HG02623 (cell line): ENCODE measurements at regions not wholly inside any gene's neighbourhood (a gene's known extent, or its start where the extent isn't known, plus 50 kb on each side); places are given as distances from the start of the nearest gene placed in this dataset.
"Not testable (repeated sequence)": the region's sequence is repeated elsewhere in the genome, so short reads cannot be mapped to it uniquely, and the experiment has no call there.

ENCODE experiments used
- ATAC-seq: cut with Tn5 transposase; IDR thresholded peaks from one replicate; pipeline ENCODE4 v1.9.1; 2021; ENCODE audit warnings: moderate library complexity; ENCODE audit not compliant: unreplicated experiment

GRCh38 chr9:16052757-16053530 lies 500.1 kb downstream of the CCDC171 start:
- ATAC-seq: no peak

- ATAC-seq: no peak
These were observed 504.7 kb downstream of the CCDC171 start for GRCh38 chr9:16057541-16057940.

GRCh38 chr9:16058131-16058549 lies 505.3 kb downstream of the CCDC171 start:
- no peak for ATAC-seq

GRCh38 chr9:16060436-16061129 lies 507.7 kb downstream of the CCDC171 start:
- ATAC-seq: peak; percentile 56

GRCh38 chr9:16062542-16063240 lies 509.8 kb downstream of the CCDC171 start:
- ATAC-seq: no peak

- no peak for ATAC-seq
These were observed 510.4 kb downstream of the CCDC171 start for GRCh38 chr9:16063241-16063591.

GRCh38 chr9:16064771-16065170 lies 511.9 kb downstream of the CCDC171 start:
- ATAC-seq: no peak

- ATAC-seq: not testable (repeated sequence)
These were observed 513.4 kb downstream of the CCDC171 start for GRCh38 chr9:16066201-16066600.

GRCh38 chr9:16068476-16068875 lies 515.6 kb downstream of the CCDC171 start:
- no peak for ATAC-seq

- ATAC-seq: no peak
These were observed 516.4 kb downstream of the CCDC171 start for GRCh38 chr9:16069249-16069648.

- ATAC-seq: no peak
These were observed 517.0 kb downstream of the CCDC171 start for GRCh38 chr9:16069671-16070454.

- no peak for ATAC-seq
These were observed 517.8 kb downstream of the CCDC171 start for GRCh38 chr9:16070455-16071145.

- no peak for ATAC-seq
These were observed 518.6 kb downstream of the CCDC171 start for GRCh38 chr9:16071400-16071799.

GRCh38 chr9:16074963-16075362 lies 522.1 kb downstream of the CCDC171 start:
- ATAC-seq: no peak

- ATAC-seq: no peak
These were observed 522.9 kb downstream of the CCDC171 start for GRCh38 chr9:16075696-16076095.

GRCh38 chr9:16076511-16076910 lies 523.7 kb downstream of the CCDC171 start:
- ATAC-seq: no peak

- ATAC-seq: no peak
These were observed 530.0 kb downstream of the CCDC171 start for GRCh38 chr9:16082796-16083195.

- no peak for ATAC-seq
These were observed 532.4 kb downstream of the CCDC171 start for GRCh38 chr9:16085167-16085726.

GRCh38 chr9:16090907-16091629 lies 538.2 kb downstream of the CCDC171 start:
- ATAC-seq: no peak
